ENCODE measurements at regions not wholly inside any gene's neighbourhood (a gene's known extent, or its start where the extent isn't known, plus 50 kb on each side); places are given as distances from the start of the nearest gene placed in this dataset.

DNA sequence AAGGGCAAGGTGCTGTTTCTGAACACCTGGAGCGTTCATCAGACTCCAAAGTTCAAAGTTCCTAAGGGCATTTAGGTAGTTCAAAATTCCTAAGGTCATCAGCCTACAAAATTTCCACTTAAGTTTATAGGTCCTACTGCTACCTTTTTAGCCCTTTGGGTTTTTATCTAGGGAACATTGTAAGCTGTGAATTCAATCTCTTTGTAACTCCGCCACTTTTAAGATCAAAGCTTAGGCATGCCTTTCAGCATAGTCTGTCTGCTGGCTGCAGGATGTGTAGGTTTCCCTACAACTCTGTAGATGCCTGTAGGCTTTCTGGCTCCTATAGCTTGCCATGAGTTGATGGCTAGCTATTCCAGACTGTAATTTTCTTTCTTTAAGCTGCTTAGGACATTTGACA lies 291.6 kb downstream of the MAP2K6 start:
- Histone ChIP-seq H3K9ac (ENCODE audit: low read depth, low read length) (no peak overlapping the region), H3K9me3 (ENCODE audit: insufficient read depth, low read depth, low read length) (no peaks in the 10 kb centered on the region), H3K36me3 (ENCODE audit: insufficient read depth, low read depth, low read length) (no peaks in the 10 kb centered on the region), H3K27ac (ENCODE audit: low read length) (no peak overlapping the region), H3K4me1 (ENCODE audit: insufficient read depth, low read length) (no peaks in the 10 kb centered on the region), H3K27me3 (ENCODE audit: insufficient read depth, low read length) (no peaks in the 10 kb centered on the region), H3K4me3 (ENCODE audit: low read length) (no peak overlapping the region)

DNA sequence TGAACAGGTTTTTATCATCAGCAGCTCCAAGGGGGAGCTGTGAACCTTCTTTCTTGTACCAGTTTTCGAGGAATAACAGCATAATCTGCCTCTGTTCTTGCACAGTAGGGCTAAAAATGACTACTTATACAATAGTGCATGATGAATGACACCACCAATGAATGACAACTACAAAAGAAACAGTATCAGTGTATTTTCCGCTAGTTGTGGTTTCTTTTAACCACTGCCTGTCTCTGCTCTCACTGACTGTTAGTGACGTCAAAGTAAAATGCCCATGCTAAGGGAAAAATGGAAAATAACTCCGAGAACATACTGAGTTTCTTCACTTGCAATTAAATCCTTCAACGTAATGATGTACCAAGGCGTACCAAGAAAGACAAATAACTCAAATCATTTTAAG lies 294.9 kb downstream of the MAP2K6 start:
- Histone ChIP-seq H3K9me3 (ENCODE audit: insufficient read depth, low read depth, low read length) (no peaks in the 10 kb centered on the region), H3K4me1 (ENCODE audit: insufficient read depth, low read length) (no peaks in the 10 kb centered on the region), H3K9ac (ENCODE audit: low read depth, low read length) (no peak overlapping the region), H3K27me3 (ENCODE audit: insufficient read depth, low read length) (no peaks in the 10 kb centered on the region), H3K27ac (ENCODE audit: low read length) (no peak overlapping the region), H3K36me3 (ENCODE audit: insufficient read depth, low read depth, low read length) (no peaks in the 10 kb centered on the region), H3K4me3 (ENCODE audit: low read length) (no peak overlapping the region)

DNA sequence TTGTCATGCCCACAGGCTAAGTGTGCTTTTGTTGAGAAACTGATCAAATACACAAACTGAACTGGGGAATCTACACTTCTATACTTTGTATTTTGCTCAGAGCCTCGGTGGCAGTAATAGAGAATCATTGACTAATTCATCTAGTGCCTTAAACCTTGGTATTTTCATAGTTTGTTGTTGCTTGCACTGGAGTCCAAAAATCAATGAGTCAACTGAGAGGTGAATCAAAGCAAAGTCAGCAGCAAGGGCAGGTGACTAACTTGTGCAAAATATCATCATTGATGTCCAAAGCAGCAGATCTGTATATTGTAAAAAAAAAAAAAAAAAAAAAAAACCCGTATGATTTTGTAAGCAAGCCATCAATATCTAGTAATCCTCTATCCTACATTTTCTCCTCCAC lies 296.4 kb downstream of the MAP2K6 start:
- Histone ChIP-seq H3K4me1 (ENCODE audit: insufficient read depth, low read length) (no peaks in the 10 kb centered on the region), H3K27me3 (ENCODE audit: insufficient read depth, low read length) (no peaks in the 10 kb centered on the region), H3K9ac (ENCODE audit: low read depth, low read length) (no peak overlapping the region), H3K4me3 (ENCODE audit: low read length) (no peak overlapping the region), H3K36me3 (ENCODE audit: insufficient read depth, low read depth, low read length) (no peaks in the 10 kb centered on the region), H3K27ac (ENCODE audit: low read length) (no peak overlapping the region), H3K9me3 (ENCODE audit: insufficient read depth, low read depth, low read length) (no peaks in the 10 kb centered on the region)

DNA sequence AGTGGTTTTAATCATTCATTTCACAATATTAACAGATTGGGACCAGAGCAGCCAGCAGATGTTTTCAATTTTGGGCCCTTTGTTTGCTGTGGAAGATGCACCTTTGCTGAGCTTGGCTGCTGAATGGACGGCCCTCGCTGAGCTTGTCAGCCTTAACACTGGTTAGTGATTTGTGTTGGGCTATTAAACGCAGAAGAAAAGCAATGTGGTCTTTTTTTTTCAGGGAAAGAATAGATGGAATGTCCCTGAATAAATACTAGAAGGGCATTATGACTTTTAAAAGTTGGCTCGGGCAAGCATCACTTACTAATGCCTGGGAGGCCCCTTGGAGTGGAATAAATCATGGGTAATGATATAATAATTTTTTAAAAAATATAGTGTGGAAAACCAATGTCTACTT lies 297.0 kb downstream of the MAP2K6 start:
- no peak overlapping the region for H3K27ac ChIP-seq (ENCODE audit: low read length)

DNA sequence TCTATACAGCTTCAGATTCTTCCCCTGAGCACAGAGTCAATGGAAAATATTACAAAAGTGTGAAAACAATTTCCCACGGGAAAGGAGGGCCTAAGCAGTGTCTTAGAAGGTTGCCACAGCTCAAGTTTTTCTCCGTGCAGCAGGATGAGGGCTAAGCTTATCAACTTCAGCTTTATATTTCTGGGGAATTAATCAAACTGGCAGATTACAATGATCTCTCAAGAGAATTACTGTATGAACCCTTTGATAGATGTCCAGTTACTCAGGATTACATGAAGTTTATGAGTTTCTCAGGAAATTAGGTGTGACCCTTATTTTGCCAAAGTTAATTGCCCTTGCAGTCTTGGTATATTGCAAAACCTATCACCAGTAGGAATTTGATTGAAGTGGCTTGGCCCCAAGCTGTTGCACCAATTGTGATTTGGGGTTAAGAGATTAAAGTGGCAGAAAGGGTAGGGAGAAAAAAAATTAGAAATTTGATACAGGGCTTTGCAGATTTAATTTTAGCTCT lies 298.4 kb downstream of the MAP2K6 start:
- no peak overlapping the region for H3K27ac ChIP-seq (ENCODE audit: low read length)
- H3K9me3 ChIP-seq (ENCODE audit: insufficient read depth, low read depth, low read length) = no peaks in the 10 kb centered on the region
- no peaks in the 10 kb centered on the region for H3K27me3 ChIP-seq (ENCODE audit: insufficient read depth, low read length)
- no peak overlapping the region for H3K4me3 ChIP-seq (ENCODE audit: low read length)
- H3K36me3 ChIP-seq (ENCODE audit: insufficient read depth, low read depth, low read length) = no peaks in the 10 kb centered on the region
- H3K9ac ChIP-seq (ENCODE audit: low read depth, low read length) = no peak overlapping the region
- H3K4me1 ChIP-seq (ENCODE audit: insufficient read depth, low read length) = no peaks in the 10 kb centered on the region

More for the DNA sequence above, 297.0 kb downstream of the MAP2K6 start:
- Histone ChIP-seq H3K9ac (ENCODE audit: low read depth, low read length) (no peak overlapping the region), H3K4me1 (ENCODE audit: insufficient read depth, low read length) (no peaks in the 10 kb centered on the region), H3K36me3 (ENCODE audit: insufficient read depth, low read depth, low read length) (no peaks in the 10 kb centered on the region), H3K9me3 (ENCODE audit: insufficient read depth, low read depth, low read length) (no peaks in the 10 kb centered on the region), H3K4me3 (ENCODE audit: low read length) (no peak overlapping the region), H3K27me3 (ENCODE audit: insufficient read depth, low read length) (no peaks in the 10 kb centered on the region)

DNA sequence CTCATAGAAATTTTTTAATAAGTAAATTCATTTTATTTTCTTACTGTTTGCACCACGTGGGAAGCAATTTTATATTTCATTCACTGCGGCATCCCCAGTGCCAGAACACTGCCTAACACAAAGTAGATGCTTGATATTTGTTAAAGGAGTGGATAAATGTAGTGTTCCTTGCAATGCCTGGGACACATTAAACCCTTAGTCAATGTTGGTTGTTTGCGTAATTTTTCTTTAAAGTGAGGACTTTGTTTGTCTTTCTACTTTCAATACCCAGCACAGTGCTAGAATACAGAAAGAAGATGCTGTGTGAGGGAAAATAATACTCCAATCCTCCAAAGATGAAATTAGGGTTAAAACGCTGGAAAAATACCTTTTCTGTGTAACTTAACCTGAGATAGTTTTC lies 299.3 kb downstream of the MAP2K6 start:
- Histone ChIP-seq H3K9ac (ENCODE audit: low read depth, low read length) (no peak overlapping the region), H3K4me1 (ENCODE audit: insufficient read depth, low read length) (no peaks in the 10 kb centered on the region), H3K36me3 (ENCODE audit: insufficient read depth, low read depth, low read length) (no peaks in the 10 kb centered on the region), H3K9me3 (ENCODE audit: insufficient read depth, low read depth, low read length) (no peaks in the 10 kb centered on the region), H3K27me3 (ENCODE audit: insufficient read depth, low read length) (no peaks in the 10 kb centered on the region), H3K27ac (ENCODE audit: low read length) (no peak overlapping the region), H3K4me3 (ENCODE audit: low read length) (no peak overlapping the region)

DNA sequence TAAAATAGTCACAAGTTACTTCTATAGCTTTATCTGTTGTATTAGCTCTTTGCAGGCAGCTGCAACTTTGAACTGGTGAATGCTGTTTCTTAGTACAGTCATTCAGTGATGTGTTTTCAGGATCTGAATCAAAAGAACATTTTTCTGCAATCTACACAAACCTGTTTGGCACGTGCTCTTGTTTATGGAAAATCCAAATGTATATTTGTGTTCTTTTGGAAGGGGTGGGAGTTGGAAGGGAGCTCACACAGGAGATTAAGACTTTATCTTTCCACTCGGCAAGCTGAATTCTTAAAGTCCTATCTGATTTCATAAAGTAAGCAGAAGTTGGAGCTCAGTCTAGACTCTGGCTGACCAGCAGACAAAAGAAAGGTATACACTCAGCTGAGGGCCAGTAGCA lies 300.2 kb downstream of the MAP2K6 start:
- Histone ChIP-seq H3K9ac (ENCODE audit: low read depth, low read length) (no peak overlapping the region), H3K27me3 (ENCODE audit: insufficient read depth, low read length) (no peaks in the 10 kb centered on the region), H3K4me3 (ENCODE audit: low read length) (no peak overlapping the region), H3K27ac (ENCODE audit: low read length) (no peak overlapping the region), H3K4me1 (ENCODE audit: insufficient read depth, low read length) (no peaks in the 10 kb centered on the region), H3K36me3 (ENCODE audit: insufficient read depth, low read depth, low read length) (no peaks in the 10 kb centered on the region), H3K9me3 (ENCODE audit: insufficient read depth, low read depth, low read length) (no peaks in the 10 kb centered on the region)

DNA sequence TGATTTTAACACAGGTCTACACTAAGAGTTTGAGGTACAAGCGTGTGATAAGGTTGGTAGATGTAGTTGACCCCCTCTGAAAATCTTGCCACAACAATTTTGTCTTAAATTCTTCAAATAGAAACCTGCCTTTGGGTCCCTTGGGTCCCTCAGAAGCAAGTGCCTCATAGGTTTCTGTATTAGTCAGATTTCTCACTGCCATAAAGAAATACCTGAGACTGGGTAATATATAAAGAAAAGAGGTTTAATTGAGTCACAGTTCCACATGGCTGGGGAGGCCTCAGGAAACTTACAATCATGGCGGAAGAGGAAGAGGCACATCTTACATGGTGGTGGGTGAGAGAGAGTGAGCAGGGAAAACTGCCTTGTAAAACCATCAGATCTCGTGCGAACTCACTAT lies 301.2 kb downstream of the MAP2K6 start:
- Histone ChIP-seq H3K9me3 (ENCODE audit: insufficient read depth, low read depth, low read length) (no peaks in the 10 kb centered on the region), H3K9ac (ENCODE audit: low read depth, low read length) (no peak overlapping the region), H3K27ac (ENCODE audit: low read length) (no peak overlapping the region), H3K36me3 (ENCODE audit: insufficient read depth, low read depth, low read length) (no peaks in the 10 kb centered on the region), H3K4me3 (ENCODE audit: low read length) (no peak overlapping the region), H3K27me3 (ENCODE audit: insufficient read depth, low read length) (no peaks in the 10 kb centered on the region), H3K4me1 (ENCODE audit: insufficient read depth, low read length) (no peaks in the 10 kb centered on the region)

DNA sequence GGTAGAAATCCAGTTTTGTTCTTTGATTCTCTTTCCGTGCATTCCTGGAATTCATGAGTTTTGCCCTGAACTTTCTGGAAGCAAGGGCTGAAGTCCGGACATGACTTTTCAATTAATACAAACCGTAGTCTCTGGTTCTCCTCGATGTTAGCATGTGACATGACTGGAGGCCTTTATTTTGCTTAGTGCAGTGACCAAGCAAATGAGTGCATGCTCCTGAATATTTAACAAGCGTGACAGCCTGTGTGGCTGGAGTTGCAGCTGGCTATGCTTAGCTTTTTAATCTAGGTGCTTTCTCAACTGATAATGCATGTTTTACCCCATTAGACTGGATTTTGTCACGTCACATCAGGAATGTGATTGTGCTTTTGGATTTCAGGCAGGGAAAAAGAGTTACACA lies 302.1 kb downstream of the MAP2K6 start:
- H3K27me3 ChIP-seq (ENCODE audit: insufficient read depth, low read length) = no peaks in the 10 kb centered on the region
- H3K9me3 ChIP-seq (ENCODE audit: insufficient read depth, low read depth, low read length) = no peaks in the 10 kb centered on the region
- no peaks in the 10 kb centered on the region for H3K4me1 ChIP-seq (ENCODE audit: insufficient read depth, low read length)
- no peak overlapping the region for H3K4me3 ChIP-seq (ENCODE audit: low read length)
- no peaks in the 10 kb centered on the region for H3K36me3 ChIP-seq (ENCODE audit: insufficient read depth, low read depth, low read length)
- H3K9ac ChIP-seq (ENCODE audit: low read depth, low read length) = no peak overlapping the region
- H3K27ac ChIP-seq (ENCODE audit: low read length) = no peak overlapping the region

DNA sequence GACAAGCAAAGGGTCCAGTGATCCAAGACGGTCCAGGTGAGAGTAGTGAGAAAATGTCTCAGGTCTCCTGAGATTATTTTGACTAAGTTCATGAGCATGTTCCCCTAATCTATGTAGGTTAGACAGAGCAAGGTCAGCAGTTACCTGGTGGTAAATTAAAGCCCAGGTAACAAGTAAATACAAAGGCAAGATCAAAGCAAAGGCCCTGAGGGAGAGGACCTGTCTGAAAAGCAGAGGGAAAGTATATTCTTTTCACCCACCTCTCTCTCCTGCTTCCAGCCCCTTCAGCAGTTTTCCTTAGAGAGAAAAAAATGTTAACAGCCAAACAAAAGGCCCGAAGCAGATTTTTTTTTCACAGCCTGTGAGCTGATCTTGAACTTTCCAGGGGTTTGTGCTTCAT lies 302.7 kb downstream of the MAP2K6 start:
- Histone ChIP-seq H3K4me3 (ENCODE audit: low read length) (no peak overlapping the region), H3K27me3 (ENCODE audit: insufficient read depth, low read length) (no peaks in the 10 kb centered on the region), H3K27ac (ENCODE audit: low read length) (no peak overlapping the region), H3K4me1 (ENCODE audit: insufficient read depth, low read length) (no peaks in the 10 kb centered on the region), H3K36me3 (ENCODE audit: insufficient read depth, low read depth, low read length) (no peaks in the 10 kb centered on the region), H3K9me3 (ENCODE audit: insufficient read depth, low read depth, low read length) (no peaks in the 10 kb centered on the region), H3K9ac (ENCODE audit: low read depth, low read length) (no peak overlapping the region)

DNA sequence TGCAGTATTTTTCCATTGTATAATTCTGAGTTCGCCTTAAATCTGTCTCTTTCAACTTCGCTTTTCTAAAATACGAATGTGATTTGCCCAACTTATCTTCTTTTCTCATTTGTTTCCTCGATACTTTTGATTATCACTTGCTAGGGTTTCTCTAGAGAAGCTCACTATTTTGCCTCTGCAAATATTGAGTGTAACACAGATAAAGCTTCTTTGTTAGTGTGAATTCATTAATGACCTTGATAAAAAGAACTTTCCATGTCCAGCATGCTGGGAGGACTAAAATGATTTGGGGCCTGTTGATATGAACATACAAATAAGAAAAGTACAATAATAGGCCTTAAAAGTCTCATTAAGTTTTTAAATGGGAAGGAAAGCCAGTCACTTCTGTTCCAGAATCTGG lies 303.3 kb downstream of the MAP2K6 start:
- H3K27ac ChIP-seq (ENCODE audit: low read length) = no peak overlapping the region
- H3K4me1 ChIP-seq (ENCODE audit: insufficient read depth, low read length) = no peaks in the 10 kb centered on the region
- H3K36me3 ChIP-seq (ENCODE audit: insufficient read depth, low read depth, low read length) = no peaks in the 10 kb centered on the region
- no peaks in the 10 kb centered on the region for H3K9me3 ChIP-seq (ENCODE audit: insufficient read depth, low read depth, low read length)
- no peak overlapping the region for H3K9ac ChIP-seq (ENCODE audit: low read depth, low read length)
- no peaks in the 10 kb centered on the region for H3K27me3 ChIP-seq (ENCODE audit: insufficient read depth, low read length)
- no peak overlapping the region for H3K4me3 ChIP-seq (ENCODE audit: low read length)

DNA sequence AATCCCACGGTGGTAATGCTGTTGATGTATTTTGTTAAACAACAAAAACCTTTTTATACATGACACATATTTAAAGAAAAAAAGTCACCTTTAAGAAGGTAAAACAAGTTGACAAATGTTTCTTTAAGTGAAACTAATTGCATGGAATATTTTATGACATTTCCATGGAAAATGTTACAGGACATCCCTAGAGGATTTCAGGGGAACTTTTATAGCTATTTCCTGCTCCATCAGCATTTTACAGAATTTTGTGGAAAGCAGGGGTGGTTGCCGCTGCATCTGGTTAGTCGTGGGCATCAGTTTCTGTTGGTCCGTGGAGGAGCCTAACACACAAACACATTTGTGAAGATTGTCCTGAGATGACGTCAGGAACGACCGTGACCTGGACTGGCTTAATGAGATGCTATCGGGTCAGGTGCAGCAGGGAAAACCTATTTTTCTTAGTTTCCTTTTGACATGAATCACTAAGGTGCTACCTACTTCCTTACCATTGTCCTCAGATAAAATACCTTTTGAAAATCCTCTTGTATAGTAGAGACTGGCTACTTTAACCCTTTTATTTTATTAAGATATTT lies 305.1 kb downstream of the MAP2K6 start:
- no peaks in the 10 kb centered on the region for H3K4me1 ChIP-seq (ENCODE audit: insufficient read depth, low read length)
- H3K27me3 ChIP-seq (ENCODE audit: insufficient read depth, low read length) = no peaks in the 10 kb centered on the region
- no peak overlapping the region for H3K27ac ChIP-seq (ENCODE audit: low read length)
- H3K4me3 ChIP-seq (ENCODE audit: low read length) = no peak overlapping the region
- H3K9me3 ChIP-seq (ENCODE audit: insufficient read depth, low read depth, low read length) = no peaks in the 10 kb centered on the region
- no peaks in the 10 kb centered on the region for H3K36me3 ChIP-seq (ENCODE audit: insufficient read depth, low read depth, low read length)
- H3K9ac ChIP-seq (ENCODE audit: low read depth, low read length) = no peak overlapping the region
